OCI-LY3 (cell line): ENCODE measurements at regions not wholly inside any gene's neighbourhood (a gene's known extent, or its start where the extent isn't known, plus 50 kb on each side); places are given as distances from the start of the nearest gene placed in this dataset.

Source experiments
- CTCF ChIP-seq: fragments of 200-600, 300-600 bp; sonication (generic); IDR thresholded peaks from 2 replicates; pipeline ENCODE4 v1.5.1; 2014; ENCODE audit warnings: antibody characterized with exemption, low read length, low read depth
- EZH2phosphoT487 ChIP-seq: fragments of 200-600 bp; shearing (Covaris generic); IDR thresholded peaks from 2 replicates; pipeline ENCODE4 v1.6.1; 2018; ENCODE audit warnings: antibody characterized with exemption, mixed run types, low read depth

- TF ChIP-seq CTCF (no peak), EZH2phosphoT487 (no peak)
Measured at GRCh38 chr10:117627561-117627960, 85.0 kb downstream of the EMX2 start.
